ENCODE measurements at regions not wholly inside any gene's neighbourhood (a gene's known extent, or its start where the extent isn't known, plus 50 kb on each side); places are given as distances from the start of the nearest gene placed in this dataset.

- Mint-ChIP-seq H3K27ac (peak overlapping the region; percentile 26), H3K9me3 (ENCODE audit: insufficient read depth) (no peaks in the 10 kb centered on the region), H3K36me3 (ENCODE audit: low read depth) (peaks cover 11% of the 10 kb centered on the region), H3K4me1 (ENCODE audit: low read depth) (peaks cover 67% of the 10 kb centered on the region), H3K4me3 (no peak overlapping the region), H3K27me3 (ENCODE audit: low read depth) (no peaks in the 10 kb centered on the region)
- ATAC-seq (no peak), DNase-seq (no peak)
- CTCF ChIA-PET, result interaction anchor here (3.6 to 10.0 kb wide), 4 partner anchors 9 to 254 kb away, joined by 18 to 77 read pairs (median 55); partner anchors contain the start of gene VARS2
- POLR2A ChIA-PET, result no interaction called here
These were observed 51.5 kb upstream of the DDR1 start for GRCh38 chr6:30832864-30833263.

GRCh38 chr6:30830438-30830837 is 53.9 kb upstream of the DDR1 start:
- ATAC-seq, result peak; percentile 12
- H3K27me3 Mint-ChIP-seq (ENCODE audit: low read depth), result no peaks in the 10 kb centered on the region
- DNase-seq, result no peak
- peaks cover 76% of the 10 kb centered on the region for H3K4me1 Mint-ChIP-seq (ENCODE audit: low read depth)
- peak overlapping the region; percentile 82 for H3K4me3 Mint-ChIP-seq
- H3K36me3 Mint-ChIP-seq (ENCODE audit: low read depth), result peaks cover 18% of the 10 kb centered on the region
- peak overlapping the region; percentile 91 for H3K27ac Mint-ChIP-seq
- POLR2A ChIA-PET, result interaction anchor here (0.6 to 3.1 kb wide), 8 partner anchors 24 to 109 kb away, joined by 3 to 15 read pairs (median 4); no protein-coding TSS in a partner anchor
- CTCF ChIA-PET, result interaction anchor here (0.7 to 10.0 kb wide), 27 partner anchors 10 to 256 kb away, joined by 3 to 116 read pairs (median 8); partner anchors contain the start of genes DDR1, GTF2H4, IER3 and VARS2
- no peaks in the 10 kb centered on the region for H3K9me3 Mint-ChIP-seq (ENCODE audit: insufficient read depth)

DNA sequence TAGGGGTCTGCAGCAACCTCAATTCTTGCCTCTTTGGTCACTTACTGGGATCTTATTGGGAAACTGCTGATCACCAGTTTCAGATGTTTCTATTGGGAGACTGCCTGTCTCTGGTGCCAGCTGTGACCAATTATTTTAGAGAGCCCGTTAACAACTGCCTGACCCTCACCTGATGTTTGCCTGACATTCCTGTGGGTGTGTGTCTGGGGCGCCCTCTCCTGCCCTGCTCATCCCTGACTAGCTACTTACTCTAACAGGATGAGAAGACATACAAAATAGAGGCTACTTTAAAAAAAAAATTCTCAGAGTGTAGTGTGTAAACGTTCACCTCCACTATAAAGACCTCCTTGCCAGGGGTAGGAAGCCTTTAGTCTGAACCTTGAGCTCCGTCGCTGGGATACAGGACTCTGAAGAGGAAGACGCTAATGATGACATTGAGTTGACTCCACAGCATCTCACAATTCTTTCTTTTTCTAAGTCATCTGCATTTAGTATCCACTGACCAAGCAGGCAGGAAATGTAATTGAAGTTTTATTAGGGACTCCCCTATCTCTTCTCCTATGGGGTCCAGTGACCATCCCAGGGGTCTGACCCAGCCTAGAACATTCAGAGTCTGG is 54.6 kb upstream of the DDR1 start:
- no peaks in the 10 kb centered on the region for H3K9me3 Mint-ChIP-seq (ENCODE audit: insufficient read depth)
- H3K36me3 Mint-ChIP-seq (ENCODE audit: low read depth), result peaks cover 20% of the 10 kb centered on the region
- ATAC-seq (peak; percentile 39), DNase-seq (no peak)
- ChIA-PET CTCF (interaction anchor here (0.7 to 10.0 kb wide), 33 partner anchors 9 to 257 kb away, joined by 3 to 116 read pairs (median 5); partner anchors contain the start of genes DDR1, GTF2H4, IER3 and VARS2), POLR2A (interaction anchor here (0.6 to 3.1 kb wide), 10 partner anchors 9 to 108 kb away, joined by 3 to 15 read pairs (median 4); no protein-coding TSS in a partner anchor)
- H3K4me1 Mint-ChIP-seq (ENCODE audit: low read depth), result peaks cover 72% of the 10 kb centered on the region
- peak overlapping the region; percentile 91 for H3K27ac Mint-ChIP-seq
- peak overlapping the region; percentile 82 for H3K4me3 Mint-ChIP-seq
- H3K27me3 Mint-ChIP-seq (ENCODE audit: low read depth), result no peaks in the 10 kb centered on the region

GRCh38 chr6:30829033-30829432 is 55.3 kb upstream of the DDR1 start:
- Mint-ChIP-seq H3K36me3 (ENCODE audit: low read depth) (peaks cover 27% of the 10 kb centered on the region), H3K9me3 (ENCODE audit: insufficient read depth) (no peaks in the 10 kb centered on the region), H3K4me1 (ENCODE audit: low read depth) (peaks cover 71% of the 10 kb centered on the region), H3K27me3 (ENCODE audit: low read depth) (no peaks in the 10 kb centered on the region), H3K4me3 (peak overlapping the region; percentile 82), H3K27ac (peak overlapping the region; percentile 91)
- CTCF ChIA-PET, result interaction anchor here (0.9 to 10.0 kb wide), 31 partner anchors 9 to 274 kb away, joined by 3 to 116 read pairs (median 7); partner anchors contain the start of genes DDR1, GTF2H4, IER3 and VARS2
- POLR2A ChIA-PET, result interaction anchor here (0.8 to 3.1 kb wide), 6 partner anchors 14 to 92 kb away, joined by 3 to 15 read pairs (median 4); no protein-coding TSS in a partner anchor
- ATAC-seq (peak; percentile 24), DNase-seq (no peak)

DNA sequence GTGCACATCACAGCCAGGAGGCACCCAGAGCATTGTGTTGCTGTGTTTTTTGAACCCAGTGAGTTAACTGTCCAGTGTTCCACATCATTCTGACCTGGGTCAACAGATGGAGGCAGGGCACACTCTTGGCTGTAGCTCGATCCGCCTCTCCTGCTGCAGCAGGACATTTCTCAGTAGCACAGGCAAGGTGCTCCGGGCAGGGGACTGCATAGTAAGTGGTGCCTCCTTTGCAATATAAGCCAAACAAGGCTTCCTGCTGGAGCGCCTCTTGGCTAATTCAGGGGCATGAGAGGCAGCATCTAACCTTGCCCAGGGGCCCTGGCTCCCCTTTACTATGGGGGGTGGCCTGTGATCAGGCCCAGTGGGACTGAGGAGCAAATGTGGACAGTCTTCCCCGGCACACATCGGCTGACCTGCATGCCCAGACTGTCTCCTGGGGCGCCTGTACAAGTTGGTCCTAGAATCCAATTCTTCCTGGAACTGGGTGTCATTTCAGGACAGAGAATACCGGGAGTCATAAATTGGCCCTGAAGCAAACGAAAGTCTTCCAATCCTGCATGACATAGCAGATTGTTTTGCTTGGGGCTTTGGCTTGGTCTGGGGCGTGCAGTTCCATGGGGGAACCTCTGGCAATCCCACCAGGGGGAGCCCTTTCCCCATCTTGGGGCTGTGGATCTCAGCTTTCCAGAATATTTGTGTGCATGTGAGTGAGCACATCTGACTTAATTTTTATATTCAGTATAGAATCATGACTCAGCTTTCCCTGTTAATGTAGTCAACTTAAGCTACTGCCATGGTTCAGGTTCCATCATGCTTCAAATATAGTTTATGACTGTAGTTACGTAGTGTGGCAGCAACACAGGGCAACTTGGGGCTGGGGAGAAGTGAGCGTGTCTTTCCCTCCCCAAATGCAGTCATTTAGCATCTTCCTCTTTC is 56.0 kb upstream of the DDR1 start:
- POLR2A ChIA-PET, result interaction anchor here (0.6 to 3.1 kb wide), 4 partner anchors 13 to 819 kb away, joined by 3 to 15 read pairs (median 3); no protein-coding TSS in a partner anchor

DNA sequence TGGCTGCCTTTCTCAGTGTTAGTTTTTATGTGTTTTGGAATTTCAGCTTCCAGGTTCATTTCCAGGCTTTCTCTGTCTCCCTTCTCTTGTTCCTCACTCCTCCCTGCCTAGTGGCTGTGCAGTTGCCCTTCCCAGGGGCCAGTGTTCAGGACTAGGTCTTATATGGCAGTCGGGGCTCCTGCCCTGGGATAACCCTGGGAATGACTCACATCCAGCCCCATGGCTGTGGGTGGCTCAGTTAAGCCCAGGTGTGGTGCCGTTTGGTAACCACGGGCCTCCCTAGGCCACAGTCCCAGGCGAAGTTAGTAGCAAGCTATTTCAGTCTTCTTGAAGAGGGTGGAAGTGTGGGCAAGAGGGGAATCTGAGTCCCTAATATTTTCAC is 57.4 kb upstream of the DDR1 start:
- ChIA-PET CTCF (interaction anchor here (0.9 to 10.0 kb wide), 18 partner anchors 6 to 285 kb away, joined by 3 to 116 read pairs (median 8); partner anchors contain the start of genes DDR1 and VARS2), POLR2A (no interaction called here)
- no peaks in the 10 kb centered on the region for H3K9me3 Mint-ChIP-seq (ENCODE audit: insufficient read depth)
- H3K4me1 Mint-ChIP-seq (ENCODE audit: low read depth), result peaks cover 74% of the 10 kb centered on the region
- H3K27me3 Mint-ChIP-seq (ENCODE audit: low read depth), result no peaks in the 10 kb centered on the region
- H3K27ac Mint-ChIP-seq, result peak overlapping the region; percentile 3
- H3K36me3 Mint-ChIP-seq (ENCODE audit: low read depth), result peaks cover 44% of the 10 kb centered on the region
- DNase-seq (no peak), ATAC-seq (no peak)
- no peak overlapping the region for H3K4me3 Mint-ChIP-seq

More for the DNA sequence above, 56.0 kb upstream of the DDR1 start:
- H3K4me1 Mint-ChIP-seq (ENCODE audit: low read depth), result peaks cover 69% of the 10 kb centered on the region
- peak overlapping the region; percentile 82 for H3K4me3 Mint-ChIP-seq
- no peaks in the 10 kb centered on the region for H3K27me3 Mint-ChIP-seq (ENCODE audit: low read depth)
- peak overlapping the region; percentile 91 for H3K27ac Mint-ChIP-seq
- H3K9me3 Mint-ChIP-seq (ENCODE audit: insufficient read depth), result no peaks in the 10 kb centered on the region
- peaks cover 34% of the 10 kb centered on the region for H3K36me3 Mint-ChIP-seq (ENCODE audit: low read depth)
- peak; percentile 88 for DNase-seq
- CTCF ChIA-PET, result interaction anchor here (0.7 to 10.0 kb wide), 34 partner anchors 8 to 274 kb away, joined by 3 to 116 read pairs (median 5); partner anchors contain the start of genes DDR1, GTF2H4, IER3 and VARS2
- peak; percentile 82 for ATAC-seq

DNA sequence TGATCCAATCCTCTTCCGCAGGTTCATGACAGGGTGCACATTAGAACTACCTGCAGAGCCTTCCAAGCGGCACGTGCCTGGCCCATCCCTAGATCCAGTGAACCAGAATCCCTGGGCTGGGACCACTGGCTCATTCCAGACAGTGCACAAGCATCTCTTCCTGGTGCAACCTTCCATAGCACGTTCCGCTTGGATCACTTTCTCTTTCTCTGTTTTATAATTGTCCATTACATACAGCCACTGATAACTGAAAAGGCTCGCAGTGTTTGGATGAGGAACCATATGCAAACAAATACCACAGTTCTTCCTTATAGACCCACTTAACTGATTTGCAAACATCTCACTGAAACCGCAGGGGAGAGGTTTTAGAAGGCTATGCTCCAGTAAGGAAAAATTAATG is 59.6 kb upstream of the DDR1 start:
- Mint-ChIP-seq H3K9me3 (ENCODE audit: insufficient read depth) (no peaks in the 10 kb centered on the region), H3K36me3 (ENCODE audit: low read depth) (peaks cover 54% of the 10 kb centered on the region), H3K4me3 (no peak overlapping the region), H3K27ac (no peak overlapping the region), H3K27me3 (ENCODE audit: low read depth) (no peaks in the 10 kb centered on the region), H3K4me1 (ENCODE audit: low read depth) (peaks cover 70% of the 10 kb centered on the region)
- no peak for ATAC-seq
- DNase-seq, result no peak
- ChIA-PET POLR2A (no interaction called here), CTCF (interaction anchor here (0.9 to 1.3 kb wide), 3 partner anchors 10 to 94 kb away, joined by 4 read pairs; no protein-coding TSS in a partner anchor)

DNA sequence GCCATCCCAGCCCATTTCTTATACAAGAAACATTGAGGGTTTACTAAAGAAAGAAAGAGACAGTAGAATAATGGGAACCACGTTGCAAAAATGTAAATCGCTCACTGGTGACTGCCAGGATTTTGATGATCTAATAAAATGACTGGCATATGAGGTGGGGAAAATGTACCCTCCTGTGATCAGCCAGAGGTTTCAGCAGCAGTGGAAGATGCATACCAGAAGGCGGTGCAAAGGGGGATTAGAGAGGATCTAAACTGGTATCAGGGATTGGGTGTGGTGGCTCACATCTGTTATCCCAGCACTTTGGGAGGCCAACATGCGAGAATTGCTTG is 60.8 kb upstream of the DDR1 start:
- Mint-ChIP-seq H3K27me3 (ENCODE audit: low read depth) (no peaks in the 10 kb centered on the region), H3K4me3 (no peak overlapping the region), H3K4me1 (ENCODE audit: low read depth) (peaks cover 68% of the 10 kb centered on the region), H3K9me3 (ENCODE audit: insufficient read depth) (no peaks in the 10 kb centered on the region), H3K27ac (peak overlapping the region; percentile 54), H3K36me3 (ENCODE audit: low read depth) (peaks cover 57% of the 10 kb centered on the region)
- no peak for DNase-seq
- CTCF ChIA-PET, result interaction anchor here (1.2 to 2.8 kb wide), 2 partner anchors 11 to 72 kb away, joined by 3 to 8 read pairs; no protein-coding TSS in a partner anchor
- POLR2A ChIA-PET, result no interaction called here
- no peak for ATAC-seq

DNA sequence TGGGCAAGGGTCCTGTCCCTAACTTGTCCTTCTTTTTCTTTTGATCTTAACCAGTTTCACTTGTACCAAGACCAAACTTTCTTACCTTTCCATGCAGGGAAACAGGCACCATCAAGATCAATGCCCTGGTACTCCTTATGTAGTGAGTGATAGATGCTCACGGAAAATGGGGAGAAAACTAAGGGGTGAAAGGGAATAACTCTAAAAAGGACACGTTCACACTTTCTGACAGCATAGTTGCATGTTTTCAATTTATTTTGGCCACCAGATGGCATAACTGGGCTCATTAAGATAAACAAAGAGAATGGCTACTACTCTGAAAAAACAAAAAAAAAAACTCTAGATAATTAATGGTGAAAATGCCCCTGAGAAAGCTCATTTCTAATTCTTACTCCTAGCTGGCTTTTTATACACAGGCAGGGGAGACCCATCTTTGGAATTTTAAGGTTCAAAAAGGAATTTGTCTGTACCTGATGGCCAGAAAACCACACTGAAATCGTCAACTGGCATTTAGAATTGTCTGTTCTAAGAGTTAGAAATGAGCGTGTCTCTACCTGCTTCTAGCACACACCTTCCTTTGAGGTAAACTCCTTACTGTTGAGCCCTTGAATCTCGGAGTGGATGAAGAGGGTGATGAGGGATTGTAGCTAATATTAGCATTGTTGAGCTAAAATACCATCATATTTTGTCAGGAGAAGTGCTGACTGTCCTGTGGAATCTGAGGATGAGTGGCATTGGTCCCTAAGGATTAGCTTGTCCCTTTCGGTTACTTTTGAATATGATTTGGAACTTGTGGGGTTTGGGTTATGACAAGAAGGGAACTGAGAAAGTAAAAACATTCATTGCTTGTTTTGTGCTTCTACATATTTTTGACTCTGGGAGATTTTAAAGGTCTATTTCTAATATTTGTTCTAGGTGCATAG is 62.2 kb upstream of the DDR1 start:
- Mint-ChIP-seq H3K4me3 (no peak overlapping the region), H3K4me1 (ENCODE audit: low read depth) (peaks cover 60% of the 10 kb centered on the region), H3K9me3 (ENCODE audit: insufficient read depth) (no peaks in the 10 kb centered on the region), H3K27ac (peak overlapping the region; percentile 39), H3K36me3 (ENCODE audit: low read depth) (peaks cover 59% of the 10 kb centered on the region), H3K27me3 (ENCODE audit: low read depth) (no peaks in the 10 kb centered on the region)
- POLR2A ChIA-PET, result interaction anchor here (0.8 to 1.2 kb wide), 2 partner anchors 57 to 105 kb away, joined by 4 to 8 read pairs; partner anchors contain the start of gene MDC1
- DNase-seq (no peak), ATAC-seq (no peak)
- CTCF ChIA-PET, result interaction anchor here (0.6 to 5.4 kb wide), 45 partner anchors 7 to 540 kb away, joined by 3 to 38 read pairs (median 4); partner anchors contain the start of genes DDR1, FLOT1, GTF2H4 and IER3

DNA sequence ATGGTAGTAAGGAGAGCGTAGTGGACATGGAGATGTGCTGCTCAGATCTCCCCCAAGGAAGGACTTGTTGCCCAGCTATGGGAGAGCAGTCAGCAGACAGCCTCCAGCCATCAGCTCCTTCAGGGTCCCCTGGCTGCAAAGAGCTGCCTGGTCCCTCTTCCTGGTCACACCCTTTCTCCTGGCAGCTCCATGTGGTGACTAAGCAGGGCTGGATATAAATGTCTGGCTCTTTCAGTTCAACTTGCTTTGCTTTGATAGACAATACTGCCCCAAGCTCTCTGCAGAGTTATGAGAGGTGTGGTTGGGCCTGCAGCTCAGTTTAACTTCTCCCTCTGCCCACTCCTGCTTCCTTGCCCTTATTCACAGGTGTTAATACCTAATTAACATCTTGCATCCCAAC is 64.1 kb upstream of the DDR1 start:
- H3K4me1 Mint-ChIP-seq (ENCODE audit: low read depth), result peaks cover 64% of the 10 kb centered on the region
- H3K4me3 Mint-ChIP-seq, result no peak overlapping the region
- peaks cover 5% of the 10 kb centered on the region for H3K9me3 Mint-ChIP-seq (ENCODE audit: insufficient read depth)
- H3K27ac Mint-ChIP-seq, result peak overlapping the region; percentile 30
- no peaks in the 10 kb centered on the region for H3K27me3 Mint-ChIP-seq (ENCODE audit: low read depth)
- ATAC-seq, result no peak
- POLR2A ChIA-PET, result interaction anchor here (0.7 to 2.4 kb wide), 4 partner anchors 10 to 76 kb away, joined by 3 to 7 read pairs (median 4); partner anchors contain the start of gene IER3
- CTCF ChIA-PET, result interaction anchor here (0.7 to 5.4 kb wide), 13 partner anchors 9 to 267 kb away, joined by 3 to 38 read pairs (median 6); partner anchors contain the start of genes IER3 and VARS2
- H3K36me3 Mint-ChIP-seq (ENCODE audit: low read depth), result peaks cover 68% of the 10 kb centered on the region
- DNase-seq, result no peak
